ENCODE measurements at regions not wholly inside any gene's neighbourhood (a gene's known extent, or its start where the extent isn't known, plus 50 kb on each side); places are given as distances from the start of the nearest gene placed in this dataset.

- H3K4me3 ChIP-seq (ENCODE audit: control extremely low read depth in 1 of 5, extremely low read depth in 1 of 5, insufficient read depth in 1 of 5, low read depth in 2 of 5, low read length in 4 of 5): no peak overlapping the region
These were observed 80.3 kb downstream of the LLPH start for GRCh38 chr12:66050283-66050576.

GRCh38 chr12:66049538-66050282 is 80.8 kb downstream of the LLPH start:
- Mint-ChIP-seq H3K4me1 (no peaks in the 10 kb centered on the region), H3K4me3 (no peak overlapping the region), H3K9me3 (ENCODE audit: insufficient read depth) (no peaks in the 10 kb centered on the region), H3K27ac (no peak overlapping the region), H3K27me3 (peaks cover 13% of the 10 kb centered on the region)
- intact Hi-C loops (cut with micrococcal nuclease): no loop called here
- ChIA-PET CTCF (no interaction called here), POLR2A (no interaction called here)
- DNase-seq: no peak
- no peak overlapping the region for H3K9ac ChIP-seq (ENCODE audit: low read length)
- no peaks in the 10 kb centered on the region for H3K4me1 ChIP-seq (ENCODE audit: control insufficient read depth in 2 of 2, insufficient read depth in 2 of 2, low read length in 2 of 2)
- no peak for ATAC-seq (ENCODE audit: low read depth)
- no peaks in the 10 kb centered on the region for H3K9me3 ChIP-seq (ENCODE audit: control extremely low read depth in 1 of 3, control insufficient read depth in 2 of 3, insufficient read depth in 1 of 3, low read length in 2 of 3)
- TF ChIP-seq CTCF (IDR thresholded peaks at IDR 0.05): no peak
- no peak for TF ChIP-seq EZH2 (IDR thresholded peaks at IDR 0.05; ENCODE audit: borderline replicate concordance, insufficient read depth, low read depth, low read length, poor library complexity, severe bottlenecking)
- no peak overlapping the region for H3K27ac ChIP-seq (ENCODE audit: low read length in 2 of 2)
- H4K20me1 ChIP-seq (ENCODE audit: control insufficient read depth, insufficient read depth, low read length, poor library complexity, severe bottlenecking): no peaks in the 10 kb centered on the region
- no peak overlapping the region for H3K4me2 ChIP-seq (replicated peaks; ENCODE audit: low read depth, low read length, poor library complexity, severe bottlenecking)
- no peak overlapping the region for H3K4me3 ChIP-seq (ENCODE audit: control extremely low read depth in 1 of 5, extremely low read depth in 1 of 5, insufficient read depth in 1 of 5, low read depth in 2 of 5, low read length in 4 of 5)
- H3K36me3 ChIP-seq (replicated peaks in 1 of 2; ENCODE audit: control extremely low read depth in 1 of 2, control insufficient read depth in 1 of 2, extremely low read depth in 1 of 2, insufficient read depth in 2 of 2, low read length in 1 of 2): no peaks in the 10 kb centered on the region
- no peak overlapping the region for H2AFZ ChIP-seq (ENCODE audit: insufficient read depth, low read depth, low read length, poor library complexity, severe bottlenecking)
- no peaks in the 10 kb centered on the region for H3K79me2 ChIP-seq (ENCODE audit: control insufficient read depth, insufficient read depth, low read length)
- no peaks in the 10 kb centered on the region for H3K27me3 ChIP-seq (replicated peaks in 1 of 4; ENCODE audit: control extremely low read depth in 1 of 4, control insufficient read depth in 3 of 4, insufficient read depth in 4 of 4, low read length in 3 of 4)

More at GRCh38 chr12:66050283-66050576, 80.3 kb downstream of the LLPH start:
- H3K79me2 ChIP-seq (ENCODE audit: control insufficient read depth, insufficient read depth, low read length): no peaks in the 10 kb centered on the region
- no peak for ATAC-seq (ENCODE audit: low read depth)
- H3K4me1 Mint-ChIP-seq: no peaks in the 10 kb centered on the region
- no peak for TF ChIP-seq EZH2 (IDR thresholded peaks at IDR 0.05; ENCODE audit: borderline replicate concordance, insufficient read depth, low read depth, low read length, poor library complexity, severe bottlenecking)
- no peak for TF ChIP-seq CTCF (IDR thresholded peaks at IDR 0.05)
- no peaks in the 10 kb centered on the region for H3K9me3 Mint-ChIP-seq (ENCODE audit: insufficient read depth)
- no peak for DNase-seq
- no peaks in the 10 kb centered on the region for H3K27me3 ChIP-seq (replicated peaks in 1 of 4; ENCODE audit: control extremely low read depth in 1 of 4, control insufficient read depth in 3 of 4, insufficient read depth in 4 of 4, low read length in 3 of 4)
- CTCF ChIA-PET: interaction anchor here (0.7 kb wide), 1 partner anchor 13 kb away, joined by 3 read pairs; no protein-coding TSS in a partner anchor
- no peaks in the 10 kb centered on the region for H4K20me1 ChIP-seq (ENCODE audit: control insufficient read depth, insufficient read depth, low read length, poor library complexity, severe bottlenecking)
- no peak overlapping the region for H3K9ac ChIP-seq (ENCODE audit: low read length)
- intact Hi-C loops (cut with micrococcal nuclease): no loop called here
- no peak overlapping the region for H3K4me3 Mint-ChIP-seq
- no peak overlapping the region for H3K4me2 ChIP-seq (replicated peaks; ENCODE audit: low read depth, low read length, poor library complexity, severe bottlenecking)
- no peak overlapping the region for H3K27ac ChIP-seq (ENCODE audit: low read length in 2 of 2)
- no peaks in the 10 kb centered on the region for H3K4me1 ChIP-seq (ENCODE audit: control insufficient read depth in 2 of 2, insufficient read depth in 2 of 2, low read length in 2 of 2)
- H3K36me3 ChIP-seq (replicated peaks in 1 of 2; ENCODE audit: control extremely low read depth in 1 of 2, control insufficient read depth in 1 of 2, extremely low read depth in 1 of 2, insufficient read depth in 2 of 2, low read length in 1 of 2): no peaks in the 10 kb centered on the region
- peaks cover 13% of the 10 kb centered on the region for H3K27me3 Mint-ChIP-seq
- H2AFZ ChIP-seq (ENCODE audit: insufficient read depth, low read depth, low read length, poor library complexity, severe bottlenecking): no peak overlapping the region
- no peaks in the 10 kb centered on the region for H3K9me3 ChIP-seq (ENCODE audit: control extremely low read depth in 1 of 3, control insufficient read depth in 2 of 3, insufficient read depth in 1 of 3, low read length in 2 of 3)
- H3K27ac Mint-ChIP-seq: no peak overlapping the region
- POLR2A ChIA-PET: no interaction called here

Data from B cell (primary cell).